ENCODE measurements at regions not wholly inside any gene's neighbourhood (a gene's known extent, or its start where the extent isn't known, plus 50 kb on each side); places are given as distances from the start of the nearest gene placed in this dataset.

- H3K9me3 ChIP-seq: no peaks in the 10 kb centered on the region
Observed at GRCh38 chr12:42926232-42926631, 336.7 kb upstream of the PRICKLE1 start.

DNA sequence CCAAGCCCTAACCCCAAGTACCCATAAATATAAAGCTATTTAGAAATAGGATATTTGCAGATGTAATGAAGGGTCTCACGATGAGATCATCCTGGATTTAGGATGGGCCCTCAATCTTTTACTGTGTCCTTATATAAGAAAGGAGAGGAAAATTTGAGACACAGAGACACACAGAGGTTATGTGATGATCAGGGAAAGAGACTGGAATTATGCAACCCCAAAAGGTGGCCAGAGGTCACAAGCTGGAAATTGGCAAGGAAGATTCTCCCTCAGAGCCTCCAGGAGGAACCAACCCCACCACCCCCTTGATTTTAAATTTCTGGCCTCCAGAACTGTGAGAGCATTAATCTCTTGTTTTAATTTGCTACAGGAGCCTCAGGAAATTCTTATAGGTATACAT is 334.9 kb upstream of the PRICKLE1 start:
- Histone ChIP-seq H3K4me1 (peaks cover 0 to 32% (median 2%) of the 10 kb centered on the region in 4 donors), H3K27ac (peak overlapping the region in 1 of 4 donors; percentile 58), H3K9me3 (no peaks in the 10 kb centered on the region), H3K27me3 (no peaks in the 10 kb centered on the region), H3K4me3 (no peak overlapping the region), H3K36me3 (no peaks in the 10 kb centered on the region)
- WGBS, 2 donors: 83 to 92% methylated on average over 1 of the region's 1 CpG
- DNase-seq (ENCODE audit: low spot score in 2 of 2): no peak
- no peak for TF ChIP-seq CTCF (IDR thresholded peaks at IDR 0.05)
- no peak for TF ChIP-seq EP300 (IDR thresholded peaks at IDR 0.05)
- no peak for TF ChIP-seq POLR2A (IDR thresholded peaks at IDR 0.05)

More at GRCh38 chr12:42926232-42926631, 336.7 kb upstream of the PRICKLE1 start:
- Histone ChIP-seq H3K4me3 (no peak overlapping the region), H3K27ac (peak overlapping the region in 1 of 4 donors; percentile 60), H3K27me3 (no peaks in the 10 kb centered on the region), H3K36me3 (no peaks in the 10 kb centered on the region), H3K4me1 (peaks cover 0 to 32% (median 2%) of the 10 kb centered on the region in 4 donors)
- DNase-seq (ENCODE audit: low spot score in 2 of 2): no peak
- TF ChIP-seq POLR2A (IDR thresholded peaks at IDR 0.05) (no peak), EP300 (IDR thresholded peaks at IDR 0.05) (no peak), CTCF (IDR thresholded peaks at IDR 0.05) (no peak)

DNA sequence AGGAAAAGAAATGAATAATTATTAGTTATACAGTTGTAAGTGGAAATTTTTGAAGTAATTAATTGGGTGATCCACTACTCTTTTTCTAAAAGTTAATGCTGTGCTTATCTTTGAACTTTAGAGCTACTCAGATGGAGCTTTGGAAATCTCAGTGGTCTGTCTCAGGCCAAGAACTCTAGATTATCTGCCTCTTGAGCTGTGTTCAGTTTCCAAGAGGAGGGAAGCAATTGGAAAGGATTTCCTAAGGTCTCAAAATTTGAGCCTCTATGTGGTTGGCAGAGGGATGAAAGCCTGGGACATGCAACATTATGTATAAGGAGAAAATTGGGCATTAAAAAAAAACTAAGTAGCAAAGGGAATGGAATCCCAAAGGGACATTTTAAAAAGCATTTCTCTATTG is 334.0 kb upstream of the PRICKLE1 start:
- H3K36me3 ChIP-seq: no peaks in the 10 kb centered on the region
- peaks cover 0 to 32% (median 2%) of the 10 kb centered on the region in 4 donors for H3K4me1 ChIP-seq
- H3K9me3 ChIP-seq: no peaks in the 10 kb centered on the region
- H3K27ac ChIP-seq: peak overlapping the region in 2 of 4 donors; percentile 47 to 58
- no peak for DNase-seq (ENCODE audit: low spot score in 2 of 2)
- no peaks in the 10 kb centered on the region for H3K27me3 ChIP-seq
- TF ChIP-seq POLR2A (IDR thresholded peaks at IDR 0.05) (no peak), CTCF (IDR thresholded peaks at IDR 0.05) (no peak), EP300 (IDR thresholded peaks at IDR 0.05) (no peak)
- no peak overlapping the region for H3K4me3 ChIP-seq

- WGBS, 2 donors: 41 to 53% methylated on average over 2 of the region's 2 CpGs
- Histone ChIP-seq H3K9me3 (no peaks in the 10 kb centered on the region), H3K36me3 (no peaks in the 10 kb centered on the region), H3K4me3 (no peak overlapping the region), H3K4me1 (peaks cover 0 to 32% (median 2%) of the 10 kb centered on the region in 4 donors), H3K27me3 (no peaks in the 10 kb centered on the region), H3K27ac (peak overlapping the region in 2 of 4 donors; percentile 47 to 58)
- no peak for TF ChIP-seq EP300 (IDR thresholded peaks at IDR 0.05)
- no peak for TF ChIP-seq CTCF (IDR thresholded peaks at IDR 0.05)
- TF ChIP-seq POLR2A (IDR thresholded peaks at IDR 0.05): no peak
- no peak for DNase-seq (ENCODE audit: low spot score in 2 of 2)
Observed at GRCh38 chr12:42923156-42923555, 333.6 kb upstream of the PRICKLE1 start.

- no peak overlapping the region for H3K4me3 ChIP-seq
- 50 to 66% methylated on average over 3 of the region's 3 CpGs for WGBS, 2 donors
- H3K4me1 ChIP-seq: peaks cover 0 to 32% (median 2%) of the 10 kb centered on the region in 4 donors
Observed at GRCh38 chr12:42922505-42922850, 332.9 kb upstream of the PRICKLE1 start.

More at GRCh38 chr12:42922505-42922850, 332.9 kb upstream of the PRICKLE1 start:
- TF ChIP-seq CTCF (IDR thresholded peaks at IDR 0.05) (no peak), POLR2A (IDR thresholded peaks at IDR 0.05) (no peak), EP300 (IDR thresholded peaks at IDR 0.05) (no peak)
- Histone ChIP-seq H3K9me3 (no peaks in the 10 kb centered on the region), H3K27ac (peak overlapping the region in 2 of 4 donors; percentile 47 to 58), H3K27me3 (no peaks in the 10 kb centered on the region), H3K36me3 (no peaks in the 10 kb centered on the region)
- DNase-seq (ENCODE audit: low spot score in 2 of 2): no peak

Measured in tibial nerve (tissue), 4 donors.